Fibroblast of the aortic adventitia (primary cell): ENCODE measurements at regions not wholly inside any gene's neighbourhood (a gene's known extent, or its start where the extent isn't known, plus 50 kb on each side); places are given as distances from the start of the nearest gene placed in this dataset.

Experiments
- DNase-seq: peaks from one replicate; pipeline ENCODE4 v3.0.0-alpha.2; 2010; ENCODE audit warnings: low read depth
- H3K4me3 ChIP-seq: 2 replicates; pipeline ENCODE4 v1.5.1; 2011; ENCODE audit warnings: low read depth, mild to moderate bottlenecking, control low read depth, low read length, moderate library complexity
- TF ChIP-seq, protein P1 (sequence below): IDR thresholded peaks from 2 replicates; pipeline ENCODE4 v1.5.1; 2011; ENCODE audit warnings: mild to moderate bottlenecking, low read length, control low read depth, inconsistent platforms; ENCODE audit not compliant: insufficient read depth

- no peak for DNase-seq
- TF ChIP-seq, protein P1, sequence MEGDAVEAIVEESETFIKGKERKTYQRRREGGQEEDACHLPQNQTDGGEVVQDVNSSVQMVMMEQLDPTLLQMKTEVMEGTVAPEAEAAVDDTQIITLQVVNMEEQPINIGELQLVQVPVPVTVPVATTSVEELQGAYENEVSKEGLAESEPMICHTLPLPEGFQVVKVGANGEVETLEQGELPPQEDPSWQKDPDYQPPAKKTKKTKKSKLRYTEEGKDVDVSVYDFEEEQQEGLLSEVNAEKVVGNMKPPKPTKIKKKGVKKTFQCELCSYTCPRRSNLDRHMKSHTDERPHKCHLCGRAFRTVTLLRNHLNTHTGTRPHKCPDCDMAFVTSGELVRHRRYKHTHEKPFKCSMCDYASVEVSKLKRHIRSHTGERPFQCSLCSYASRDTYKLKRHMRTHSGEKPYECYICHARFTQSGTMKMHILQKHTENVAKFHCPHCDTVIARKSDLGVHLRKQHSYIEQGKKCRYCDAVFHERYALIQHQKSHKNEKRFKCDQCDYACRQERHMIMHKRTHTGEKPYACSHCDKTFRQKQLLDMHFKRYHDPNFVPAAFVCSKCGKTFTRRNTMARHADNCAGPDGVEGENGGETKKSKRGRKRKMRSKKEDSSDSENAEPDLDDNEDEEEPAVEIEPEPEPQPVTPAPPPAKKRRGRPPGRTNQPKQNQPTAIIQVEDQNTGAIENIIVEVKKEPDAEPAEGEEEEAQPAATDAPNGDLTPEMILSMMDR = no peak
- H3K4me3 ChIP-seq = no peak overlapping the region
Measured at GRCh38 chr3:71968544-71968943, 183.6 kb upstream of the PROK2 start.

- H3K4me3 ChIP-seq = no peak overlapping the region
- TF ChIP-seq, protein P1 = no peak
- no peak for DNase-seq
Measured at GRCh38 chr3:71966185-71966584, 181.2 kb upstream of the PROK2 start.

- TF ChIP-seq, protein P1 = no peak
- H3K4me3 ChIP-seq = no peak overlapping the region
- DNase-seq = no peak
Measured at GRCh38 chr3:71964170-71964569, 179.2 kb upstream of the PROK2 start.

DNA sequence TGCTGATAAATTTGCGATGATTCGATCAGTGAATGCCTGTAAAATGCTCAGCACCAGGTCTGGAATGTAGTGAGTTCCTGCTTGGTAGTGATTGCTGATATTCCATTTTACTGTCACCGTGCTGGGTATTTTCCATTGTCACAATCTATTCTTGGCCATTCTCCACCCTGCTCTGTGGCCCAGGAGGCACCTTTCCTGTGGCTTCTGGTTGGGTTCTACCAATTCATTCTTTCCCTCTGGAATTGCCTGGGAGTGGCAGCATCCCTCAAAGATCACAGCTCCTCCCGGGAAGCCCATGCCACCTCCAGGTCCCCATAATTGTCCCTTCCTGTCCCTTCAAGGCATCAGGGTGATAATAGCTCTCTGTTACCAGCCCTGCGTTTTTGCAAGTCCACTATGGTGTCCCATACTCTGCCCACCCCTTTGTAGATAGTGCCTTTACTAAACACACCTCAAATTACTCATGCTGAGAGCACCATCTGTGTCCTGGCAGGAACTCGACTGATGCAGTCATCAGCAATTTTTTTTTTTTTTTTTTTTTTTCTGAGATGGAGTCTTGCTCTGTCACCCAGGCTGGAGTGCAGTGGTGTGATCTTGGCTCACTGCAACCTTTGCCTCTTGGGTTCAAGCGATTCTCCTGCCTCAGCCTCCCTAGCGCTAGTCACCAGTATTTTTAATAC, 177.8 kb upstream of the PROK2 start:
- TF ChIP-seq, protein P1 = no peak
- no peak overlapping the region for H3K4me3 ChIP-seq
- DNase-seq = peak; percentile 55

- DNase-seq = no peak
Measured at GRCh38 chr3:71961891-71962290, 176.9 kb upstream of the PROK2 start.

GRCh38 chr3:71961378-71961777, 176.4 kb upstream of the PROK2 start:
- DNase-seq = no peak
- TF ChIP-seq, protein P1 = no peak
- no peak overlapping the region for H3K4me3 ChIP-seq

More at GRCh38 chr3:71961891-71962290, 176.9 kb upstream of the PROK2 start:
- H3K4me3 ChIP-seq = no peak overlapping the region
- TF ChIP-seq, protein P1 = no peak

GRCh38 chr3:71958533-71958932, 173.6 kb upstream of the PROK2 start:
- TF ChIP-seq, protein P1 = no peak
- no peak for DNase-seq
- H3K4me3 ChIP-seq = no peak overlapping the region
